B cell (primary cell): ENCODE measurements at regions not wholly inside any gene's neighbourhood (a gene's known extent, or its start where the extent isn't known, plus 50 kb on each side); places are given as distances from the start of the nearest gene placed in this dataset.

ENCODE experiments used
- CTCF ChIP-seq: fragments of 200-600 bp; IDR thresholded peaks from one replicate; pipeline ENCODE4 v1.8.0; 2022; ENCODE audit warnings: antibody characterized with exemption, mild to moderate bottlenecking
- EZH2 ChIP-seq: IDR thresholded peaks from 2 replicates; pipeline ENCODE4 v1.6.1; 2012; ENCODE audit warnings: borderline replicate concordance, low read depth, mild to moderate bottlenecking, moderate library complexity, low read length; ENCODE audit not compliant: insufficient read depth, poor library complexity, severe bottlenecking

- TF ChIP-seq CTCF (no peak), EZH2 (no peak)
Observed at GRCh38 chr7:9013940-9014339, 580.5 kb downstream of the NXPH1 start.
